Kidney (tissue), 13 donors: ENCODE measurements at regions not wholly inside any gene's neighbourhood (a gene's known extent, or its start where the extent isn't known, plus 50 kb on each side); places are given as distances from the start of the nearest gene placed in this dataset.

Source experiments
- DNase-seq, 5 donors: peaks; one replicate each; pipeline ENCODE4 v3.0.0-alpha.2; 2013 to 2020
- FAIRE-seq: peaks from 2 replicates; lab custom pipeline; 2012; peaks lifted over from hg19 to GRCh38; lab: Jason Lieb, UNC
- H3K27ac ChIP-seq, 2 donors: one replicate each; pipeline ENCODE4 v1.7.0; 2013; ENCODE audit warnings: low read depth in 2 of 2, low read length in 2 of 2, inconsistent platforms in 1 of 2
- H3K27me3 ChIP-seq: one replicate; pipeline ENCODE4 v1.7.1; 2013; ENCODE audit warnings: low read length, inconsistent platforms; ENCODE audit not compliant: control insufficient read depth, insufficient read depth
- H3K36me3 ChIP-seq, 3 donors: one replicate each; pipeline versions ENCODE4 v1.7.0 to v1.7.1; 2013; ENCODE audit warnings: low read length in 3 of 3, control low read depth in 1 of 3, inconsistent platforms in 1 of 3; ENCODE audit not compliant: insufficient read depth in 3 of 3, control insufficient read depth in 2 of 3
- H3K4me1 ChIP-seq, 3 donors: one replicate each; pipeline versions ENCODE4 v1.7.0 to v1.7.1; 2013; ENCODE audit warnings: low read length in 3 of 3, inconsistent platforms in 1 of 3, low read depth in 1 of 3; ENCODE audit not compliant: control insufficient read depth in 2 of 3, insufficient read depth in 2 of 3
- H3K4me3 ChIP-seq, 3 donors: one replicate each; pipeline versions ENCODE4 v1.7.0 to v1.8.1; 2013; ENCODE audit warnings: low read length in 3 of 3, control low read depth in 1 of 3, inconsistent platforms in 1 of 3
- H3K9ac ChIP-seq, 3 donors: one replicate each; pipeline versions ENCODE4 v1.7.0 to v1.7.1; 2013; ENCODE audit warnings: low read length in 3 of 3, control low read depth in 1 of 3, inconsistent platforms in 1 of 3
- H3K9me3 ChIP-seq, 3 donors: one replicate each; pipeline versions ENCODE4 v1.7.0 to v1.7.1; 2013; ENCODE audit warnings: low read length in 3 of 3, control low read depth in 1 of 3, inconsistent platforms in 1 of 3; ENCODE audit not compliant: control insufficient read depth in 2 of 3, insufficient read depth in 1 of 3
- intact Hi-C: fragments of 100-400 bp; cut with DNase I; formaldehyde crosslinking; loops from one replicate; pipeline ENCODE4 v1.11.1; 2022
- TF ChIP-seq, protein P1 (sequence below): IDR thresholded peaks from 3 replicates; pipeline ENCODE4 v1.5.1; 2012; ENCODE audit warnings: mild to moderate bottlenecking, moderate library complexity, borderline replicate concordance; ENCODE audit not compliant: insufficient read depth; ENCODE audit errors: extremely low read depth
- donor health status: control.
- donor health status: control.
- donor health status: control.
- donor health status: control.
- donor health status: control.
- donor health status: DM: yes; HTN: yes; CAD: no.
- donor health status: Normal renal cell carcinoma (clear cell type).

DNA sequence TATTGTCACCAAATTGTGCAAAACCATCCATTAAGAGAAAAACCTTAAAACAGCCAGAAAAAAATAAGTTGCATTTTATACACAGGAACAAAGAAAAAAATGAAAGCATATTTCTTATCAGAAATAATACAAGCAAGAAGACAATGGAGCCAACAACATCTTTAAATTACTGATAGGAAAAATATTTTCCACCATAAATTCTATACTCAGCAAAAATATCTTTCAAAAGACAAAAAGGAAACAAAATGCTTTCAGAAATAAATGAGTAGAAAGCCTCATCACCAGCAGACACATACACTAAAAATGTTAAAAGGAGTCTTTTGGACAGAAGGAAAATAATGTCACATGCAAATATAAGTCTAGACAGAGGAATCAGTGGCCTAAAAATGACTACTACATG, 106.4 kb upstream of the TRIB2 start:
- intact Hi-C loops: no loop called here
- H3K4me1 ChIP-seq: peaks cover 0 to 9% (median 2%) of the 10 kb centered on the region in 3 donors
- no peak for FAIRE-seq
- TF ChIP-seq, protein P1, sequence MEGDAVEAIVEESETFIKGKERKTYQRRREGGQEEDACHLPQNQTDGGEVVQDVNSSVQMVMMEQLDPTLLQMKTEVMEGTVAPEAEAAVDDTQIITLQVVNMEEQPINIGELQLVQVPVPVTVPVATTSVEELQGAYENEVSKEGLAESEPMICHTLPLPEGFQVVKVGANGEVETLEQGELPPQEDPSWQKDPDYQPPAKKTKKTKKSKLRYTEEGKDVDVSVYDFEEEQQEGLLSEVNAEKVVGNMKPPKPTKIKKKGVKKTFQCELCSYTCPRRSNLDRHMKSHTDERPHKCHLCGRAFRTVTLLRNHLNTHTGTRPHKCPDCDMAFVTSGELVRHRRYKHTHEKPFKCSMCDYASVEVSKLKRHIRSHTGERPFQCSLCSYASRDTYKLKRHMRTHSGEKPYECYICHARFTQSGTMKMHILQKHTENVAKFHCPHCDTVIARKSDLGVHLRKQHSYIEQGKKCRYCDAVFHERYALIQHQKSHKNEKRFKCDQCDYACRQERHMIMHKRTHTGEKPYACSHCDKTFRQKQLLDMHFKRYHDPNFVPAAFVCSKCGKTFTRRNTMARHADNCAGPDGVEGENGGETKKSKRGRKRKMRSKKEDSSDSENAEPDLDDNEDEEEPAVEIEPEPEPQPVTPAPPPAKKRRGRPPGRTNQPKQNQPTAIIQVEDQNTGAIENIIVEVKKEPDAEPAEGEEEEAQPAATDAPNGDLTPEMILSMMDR: no peak
- no peaks in the 10 kb centered on the region for H3K9me3 ChIP-seq
- H3K4me3 ChIP-seq: no peak overlapping the region
- H3K27ac ChIP-seq: no peak overlapping the region
- no peaks in the 10 kb centered on the region for H3K27me3 ChIP-seq
- DNase-seq: no peak
- no peaks in the 10 kb centered on the region for H3K36me3 ChIP-seq
- H3K9ac ChIP-seq: no peak overlapping the region

DNA sequence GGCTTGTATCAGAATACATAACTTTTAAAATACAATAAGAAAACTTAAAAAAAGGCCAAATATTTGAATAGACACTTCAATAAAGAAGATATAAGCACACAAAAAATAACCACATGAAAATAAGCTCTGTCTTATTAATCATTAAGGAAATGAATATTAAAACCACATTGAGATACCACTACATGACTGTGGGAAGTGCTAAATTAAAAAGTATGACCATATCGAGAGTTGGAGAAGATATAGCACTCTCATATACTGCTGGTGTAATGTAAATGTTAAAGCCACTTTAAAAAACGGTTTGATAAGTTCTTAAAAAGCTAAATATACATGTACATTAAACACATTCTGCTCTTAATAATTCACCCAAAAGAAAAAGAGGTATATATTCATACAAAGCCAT, 104.6 kb upstream of the TRIB2 start:
- no peak for FAIRE-seq
- H3K9me3 ChIP-seq: no peaks in the 10 kb centered on the region
- intact Hi-C loops: no loop called here
- no peaks in the 10 kb centered on the region for H3K27me3 ChIP-seq
- H3K27ac ChIP-seq: no peak overlapping the region
- H3K4me1 ChIP-seq: peaks cover 0 to 9% (median 0%) of the 10 kb centered on the region in 3 donors
- no peaks in the 10 kb centered on the region for H3K36me3 ChIP-seq
- TF ChIP-seq, protein P1: no peak
- no peak overlapping the region for H3K9ac ChIP-seq
- no peak for DNase-seq
- H3K4me3 ChIP-seq: no peak overlapping the region

DNA sequence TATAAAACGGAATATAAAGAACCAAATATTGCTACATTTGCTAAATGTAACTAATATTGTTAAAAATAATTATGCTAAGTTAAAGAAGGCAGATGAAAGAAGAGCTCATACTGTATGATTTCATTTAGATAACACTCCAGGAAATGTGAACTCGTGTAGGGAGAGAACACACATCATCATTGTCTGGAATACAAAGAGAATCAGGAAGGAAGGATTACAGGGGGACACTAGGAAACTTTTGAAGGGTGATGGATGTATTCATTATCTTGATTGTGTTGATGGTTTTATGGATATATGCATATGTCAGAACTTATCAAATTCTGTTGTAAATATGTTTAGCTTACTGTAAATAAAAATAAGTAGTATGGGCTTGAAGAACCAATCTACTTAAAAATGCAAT, 104.1 kb upstream of the TRIB2 start:
- peaks cover 0 to 9% (median 0%) of the 10 kb centered on the region in 3 donors for H3K4me1 ChIP-seq
- no peaks in the 10 kb centered on the region for H3K9me3 ChIP-seq
- no peaks in the 10 kb centered on the region for H3K27me3 ChIP-seq
- intact Hi-C loops: no loop called here
- no peak overlapping the region for H3K27ac ChIP-seq
- no peak for DNase-seq
- TF ChIP-seq, protein P1: no peak
- no peaks in the 10 kb centered on the region for H3K36me3 ChIP-seq
- H3K4me3 ChIP-seq: no peak overlapping the region
- no peak overlapping the region for H3K9ac ChIP-seq
- no peak for FAIRE-seq
